IPS-NIHi7 (cell line): ENCODE measurements at regions not wholly inside any gene's neighbourhood (a gene's known extent, or its start where the extent isn't known, plus 50 kb on each side); places are given as distances from the start of the nearest gene placed in this dataset.
"Not testable (repeated sequence)": the region's sequence is repeated elsewhere in the genome, so short reads cannot be mapped to it uniquely, and the experiment has no call there.

ENCODE experiments used
- DNase-seq: peaks from one replicate; pipeline ENCODE4 v3.0.0; 2012; ENCODE audit warnings: mixed read lengths; ENCODE audit errors: extremely low spot score

- DNase-seq: peak; percentile 18
Measured at GRCh38 chr21:17119466-17120297, 393.2 kb upstream of the CXADR start.

GRCh38 chr21:17127395-17127794 is 385.4 kb upstream of the CXADR start:
- not testable (repeated sequence) for DNase-seq

GRCh38 chr21:17128132-17128531 is 384.7 kb upstream of the CXADR start:
- no peak for DNase-seq

- not testable (repeated sequence) for DNase-seq
Measured at GRCh38 chr21:17139159-17139558, 373.7 kb upstream of the CXADR start.

GRCh38 chr21:17139696-17140095 is 373.1 kb upstream of the CXADR start:
- no peak for DNase-seq

GRCh38 chr21:17146426-17146825 is 366.4 kb upstream of the CXADR start:
- no peak for DNase-seq

GRCh38 chr21:17159697-17160096 is 353.1 kb upstream of the CXADR start:
- no peak for DNase-seq

GRCh38 chr21:17185674-17186073 is 327.2 kb upstream of the CXADR start:
- no peak for DNase-seq

- no peak for DNase-seq
Measured at GRCh38 chr21:17189963-17190362, 322.9 kb upstream of the CXADR start.

- DNase-seq: no peak
Measured at GRCh38 chr21:17191346-17191993, 321.4 kb upstream of the CXADR start.

GRCh38 chr21:17195351-17195750 is 317.5 kb upstream of the CXADR start:
- DNase-seq: no peak

- DNase-seq: no peak
Measured at GRCh38 chr21:17195976-17196375, 316.9 kb upstream of the CXADR start.

- DNase-seq: no peak
Measured at GRCh38 chr21:17196623-17197022, 316.2 kb upstream of the CXADR start.

GRCh38 chr21:17197996-17198395 is 314.8 kb upstream of the CXADR start:
- no peak for DNase-seq

- DNase-seq: no peak
Measured at GRCh38 chr21:17200250-17200649, 312.6 kb upstream of the CXADR start.

- DNase-seq: no peak
Measured at GRCh38 chr21:17201741-17202260, 311.0 kb upstream of the CXADR start.

GRCh38 chr21:17214801-17215200 is 298.0 kb upstream of the CXADR start:
- DNase-seq: no peak

GRCh38 chr21:17219050-17219449 is 293.8 kb upstream of the CXADR start:
- DNase-seq: not testable (repeated sequence)

GRCh38 chr21:17231124-17231523 is 281.7 kb upstream of the CXADR start:
- DNase-seq: no peak

GRCh38 chr21:17231771-17232170 is 281.1 kb upstream of the CXADR start:
- DNase-seq: no peak

- DNase-seq: no peak
Measured at GRCh38 chr21:17238468-17238867, 274.4 kb upstream of the CXADR start.

GRCh38 chr21:17250778-17251241 is 262.0 kb upstream of the CXADR start:
- no peak for DNase-seq

GRCh38 chr21:17257784-17258183 is 255.1 kb upstream of the CXADR start:
- no peak for DNase-seq
